ENCODE measurements at regions not wholly inside any gene's neighbourhood (a gene's known extent, or its start where the extent isn't known, plus 50 kb on each side); places are given as distances from the start of the nearest gene placed in this dataset.

DNA sequence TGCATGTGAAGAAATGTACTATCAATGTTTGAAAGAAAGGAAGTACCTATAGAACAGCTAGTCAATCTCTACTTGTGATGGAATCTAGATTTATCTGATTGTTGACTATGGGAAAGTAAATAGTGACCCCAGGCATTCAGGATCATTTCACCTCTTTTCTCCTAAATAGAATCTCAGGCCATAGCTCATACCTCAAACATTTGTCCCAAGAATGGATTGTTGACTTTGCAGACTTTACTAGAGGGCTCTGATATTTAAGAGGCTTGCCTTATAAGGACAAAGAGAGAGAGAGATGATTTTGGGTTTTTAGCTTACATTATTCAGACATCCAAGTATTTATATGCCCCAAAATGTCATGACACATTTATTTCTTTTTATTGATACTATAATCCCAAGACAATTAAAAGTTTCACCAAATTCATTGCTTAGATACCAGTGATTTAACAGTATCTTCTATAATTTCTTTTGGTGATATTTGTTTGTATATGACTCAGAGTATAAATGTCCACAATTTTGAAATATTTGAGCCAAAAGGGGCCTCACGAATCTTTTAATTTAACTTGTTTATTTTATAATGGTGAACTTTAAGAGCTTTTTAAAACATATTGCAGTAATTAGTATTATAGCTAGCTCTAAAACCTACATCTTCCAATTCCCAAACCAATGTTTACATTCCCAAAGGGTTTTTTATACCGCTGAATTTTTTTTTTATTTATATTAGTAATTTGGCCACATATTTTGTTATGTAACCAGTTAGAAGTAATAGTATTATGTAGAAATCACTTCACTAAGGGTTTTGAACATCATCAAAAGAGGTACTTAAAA, 614.1 kb downstream of the PCDH7 start:
- TF ChIP-seq POLR2A (IDR thresholded peaks at IDR 0.05), result no peak
- TF ChIP-seq, protein P1, sequence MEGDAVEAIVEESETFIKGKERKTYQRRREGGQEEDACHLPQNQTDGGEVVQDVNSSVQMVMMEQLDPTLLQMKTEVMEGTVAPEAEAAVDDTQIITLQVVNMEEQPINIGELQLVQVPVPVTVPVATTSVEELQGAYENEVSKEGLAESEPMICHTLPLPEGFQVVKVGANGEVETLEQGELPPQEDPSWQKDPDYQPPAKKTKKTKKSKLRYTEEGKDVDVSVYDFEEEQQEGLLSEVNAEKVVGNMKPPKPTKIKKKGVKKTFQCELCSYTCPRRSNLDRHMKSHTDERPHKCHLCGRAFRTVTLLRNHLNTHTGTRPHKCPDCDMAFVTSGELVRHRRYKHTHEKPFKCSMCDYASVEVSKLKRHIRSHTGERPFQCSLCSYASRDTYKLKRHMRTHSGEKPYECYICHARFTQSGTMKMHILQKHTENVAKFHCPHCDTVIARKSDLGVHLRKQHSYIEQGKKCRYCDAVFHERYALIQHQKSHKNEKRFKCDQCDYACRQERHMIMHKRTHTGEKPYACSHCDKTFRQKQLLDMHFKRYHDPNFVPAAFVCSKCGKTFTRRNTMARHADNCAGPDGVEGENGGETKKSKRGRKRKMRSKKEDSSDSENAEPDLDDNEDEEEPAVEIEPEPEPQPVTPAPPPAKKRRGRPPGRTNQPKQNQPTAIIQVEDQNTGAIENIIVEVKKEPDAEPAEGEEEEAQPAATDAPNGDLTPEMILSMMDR (IDR thresholded peaks at IDR 0.05), result no peak

All from adrenal gland (tissue), 5 donors.